H9 (cell line): ENCODE measurements at regions not wholly inside any gene's neighbourhood (a gene's known extent, or its start where the extent isn't known, plus 50 kb on each side); places are given as distances from the start of the nearest gene placed in this dataset.

Experiments used
- DNase-seq: peaks from one replicate; pipeline ENCODE4 v3.0.0-alpha.2; 2017
- H2AFZ ChIP-seq: one replicate; pipeline ENCODE4 v1.6.1; 2013; ENCODE audit warnings: mild to moderate bottlenecking, low read length, control low read depth, moderate library complexity
- H2AK5ac ChIP-seq: 2 replicates; pipeline ENCODE4 v1.6.1; 2013; ENCODE audit warnings: low read length, control low read depth, mixed read lengths; ENCODE audit not compliant: insufficient read length
- H2BK120ac ChIP-seq: one replicate; pipeline ENCODE4 v1.6.1; 2013; ENCODE audit warnings: low read depth, mild to moderate bottlenecking, low read length, control low read depth, inconsistent platforms; ENCODE audit not compliant: poor library complexity, severe bottlenecking
- H2BK12ac ChIP-seq: 2 replicates; pipeline ENCODE4 v1.6.1; 2013; ENCODE audit warnings: low read length, control low read depth, mixed read lengths, low read depth; ENCODE audit not compliant: insufficient read length
- H2BK15ac ChIP-seq: 2 replicates; pipeline ENCODE4 v1.6.1; 2013; ENCODE audit warnings: low read depth, low read length, control low read depth
- H2BK20ac ChIP-seq: one replicate; pipeline ENCODE4 v1.6.1; 2013; ENCODE audit warnings: low read depth, mild to moderate bottlenecking, low read length, control low read depth, inconsistent platforms; ENCODE audit not compliant: poor library complexity, severe bottlenecking
- H2BK5ac ChIP-seq: 2 replicates; pipeline ENCODE4 v1.6.1; 2013; ENCODE audit warnings: low read length, control low read depth, mixed read lengths; ENCODE audit not compliant: insufficient read length
- H3K14ac ChIP-seq: 2 replicates; pipeline ENCODE4 v1.6.1; 2013; ENCODE audit warnings: low read length, control low read depth; ENCODE audit not compliant: insufficient read depth
- H3K18ac ChIP-seq: 2 replicates; pipeline ENCODE4 v1.6.1; 2013; ENCODE audit warnings: low read depth, mild to moderate bottlenecking, mixed read lengths, low read length, control low read depth; ENCODE audit not compliant: insufficient read length
- H3K23ac ChIP-seq: 2 replicates; pipeline ENCODE4 v1.6.1; 2013; ENCODE audit warnings: low read length, control low read depth, mixed read lengths, low read depth; ENCODE audit not compliant: insufficient read length
- H3K23me2 ChIP-seq: 2 replicates; pipeline ENCODE4 v1.6.1; 2013; ENCODE audit warnings: low read depth, mild to moderate bottlenecking, mixed read lengths, low read length, control low read depth; ENCODE audit not compliant: insufficient read length, poor library complexity, severe bottlenecking
- H3K27ac ChIP-seq: 2 replicates; pipeline ENCODE4 v1.5.1; 2013; ENCODE audit warnings: low read length, control low read depth, mixed read lengths, low read depth; ENCODE audit not compliant: insufficient read length
- H3K27me3 ChIP-seq: 2 replicates; pipeline ENCODE4 v1.6.1; 2013; ENCODE audit warnings: low read length, control low read depth, inconsistent platforms; ENCODE audit not compliant: insufficient read depth
- H3K4ac ChIP-seq: 2 replicates; pipeline ENCODE4 v1.6.1; 2013; ENCODE audit warnings: low read depth, mild to moderate bottlenecking, control low read depth, inconsistent platforms, low read length, moderate library complexity
- H3K4me1 ChIP-seq: 2 replicates; pipeline ENCODE4 v1.6.1; 2013; ENCODE audit warnings: low read length, control low read depth, inconsistent platforms; ENCODE audit not compliant: insufficient read depth
- H3K4me2 ChIP-seq: 2 replicates; pipeline ENCODE4 v1.6.1; 2013; ENCODE audit warnings: low read length, control low read depth, mixed read lengths; ENCODE audit not compliant: insufficient read length, insufficient read depth
- H3K56ac ChIP-seq: 2 replicates; pipeline ENCODE4 v1.6.1; 2013; ENCODE audit warnings: low read depth, mild to moderate bottlenecking, mixed read lengths, low read length, control low read depth; ENCODE audit not compliant: insufficient read length
- H3K79me1 ChIP-seq: 2 replicates; pipeline ENCODE4 v1.6.1; 2013; ENCODE audit warnings: low read depth, mild to moderate bottlenecking, moderate library complexity, low read length, control low read depth, inconsistent platforms; ENCODE audit not compliant: insufficient read depth, poor library complexity, severe bottlenecking
- H3K79me2 ChIP-seq: 2 replicates; pipeline ENCODE4 v1.6.1; 2013; ENCODE audit warnings: low read length, control low read depth, inconsistent platforms; ENCODE audit not compliant: insufficient read depth
- H3K9ac ChIP-seq: 2 replicates; pipeline ENCODE4 v1.6.1; 2013; ENCODE audit warnings: low read length, control low read depth, mixed read lengths; ENCODE audit not compliant: insufficient read length; ENCODE audit errors: extremely low read depth
- H3K9me3 ChIP-seq: one replicate; pipeline ENCODE4 v1.6.1; 2013; ENCODE audit warnings: low read depth, low read length, inconsistent platforms; ENCODE audit not compliant: control insufficient read depth
- H3T11ph ChIP-seq: one replicate; pipeline ENCODE4 v1.6.1; 2013; ENCODE audit warnings: mild to moderate bottlenecking, low read length, control low read depth, inconsistent platforms
- H4K20me1 ChIP-seq: one replicate; pipeline ENCODE4 v1.6.1; 2013; ENCODE audit not compliant: control insufficient read depth, insufficient read length, insufficient read depth
- H4K5ac ChIP-seq: 2 replicates; pipeline ENCODE4 v1.6.1; 2013; ENCODE audit warnings: low read depth, mild to moderate bottlenecking, mixed read lengths, low read length, control low read depth; ENCODE audit not compliant: insufficient read length
- H4K8ac ChIP-seq: replicated peaks from 2 replicates; pipeline ENCODE4 v1.6.1; 2013; ENCODE audit warnings: low read length, control low read depth, mixed read lengths, low read depth; ENCODE audit not compliant: insufficient read length
- H4K91ac ChIP-seq: 2 replicates; pipeline ENCODE4 v1.6.1; 2013; ENCODE audit warnings: low read depth, mild to moderate bottlenecking, moderate library complexity, mixed read lengths, low read length, control low read depth; ENCODE audit not compliant: insufficient read length
- H3K27ac Mint-ChIP-seq, 3 experiments: 2 replicates in 2 of 3; 3 replicates in 1 of 3; pipeline ENCODE4 v1.8.0; 2020 to 2021; ENCODE audit warnings: mixed read lengths in 3 of 3, mild to moderate bottlenecking in 1 of 3, moderate library complexity in 1 of 3
- H3K27me3 Mint-ChIP-seq: 2 replicates; pipeline ENCODE4 v1.8.0; 2021; ENCODE audit warnings: low read depth, mild to moderate bottlenecking, moderate library complexity, mixed read lengths
- H3K36me3 Mint-ChIP-seq, 3 experiments: 2 replicates in 2 of 3; 3 replicates in 1 of 3; pipeline ENCODE4 v1.8.0; 2020 to 2021; ENCODE audit warnings: low read depth in 3 of 3, mixed read lengths in 3 of 3; ENCODE audit not compliant: insufficient read depth in 1 of 3
- H3K4me1 Mint-ChIP-seq, 2 experiments: 2 replicates each; pipeline ENCODE4 v1.8.0; 2020; ENCODE audit warnings: mixed read lengths in 2 of 2
- H3K4me3 Mint-ChIP-seq, 2 experiments: 2 replicates in 1 of 2; 3 replicates in 1 of 2; pipeline ENCODE4 v1.8.0; 2020 to 2021; ENCODE audit warnings: mild to moderate bottlenecking in 2 of 2, mixed read lengths in 2 of 2, moderate library complexity in 1 of 2
- H3K9me3 Mint-ChIP-seq, 2 experiments: 2 replicates in 1 of 2; 3 replicates in 1 of 2; pipeline ENCODE4 v1.8.0; 2020; ENCODE audit warnings: mild to moderate bottlenecking in 2 of 2, mixed read lengths in 2 of 2, moderate library complexity in 1 of 2
- WGBS: extraction: QIAGEN DNeasy Blood & Tissue Kit; methylation state at CpG from one replicate; pipeline ENCODE4 v1.1.7; 2013; ENCODE audit warnings: missing lambda C conversion rate, low lambda C conversion rate, mixed read lengths; ENCODE audit not compliant: insufficient read length; ENCODE audit errors: extremely low coverage; 5-methylcytosine and 5-hydroxymethylcytosine counted together
- TF ChIP-seq, protein P1 (sequence below): fragments of 200-600 bp; sonication (generic); conservative IDR thresholded peaks from 3 replicates; pipeline ENCODE4 v1.8.0; 2021; ENCODE audit warnings: antibody characterized with exemption, mild to moderate bottlenecking

DNA sequence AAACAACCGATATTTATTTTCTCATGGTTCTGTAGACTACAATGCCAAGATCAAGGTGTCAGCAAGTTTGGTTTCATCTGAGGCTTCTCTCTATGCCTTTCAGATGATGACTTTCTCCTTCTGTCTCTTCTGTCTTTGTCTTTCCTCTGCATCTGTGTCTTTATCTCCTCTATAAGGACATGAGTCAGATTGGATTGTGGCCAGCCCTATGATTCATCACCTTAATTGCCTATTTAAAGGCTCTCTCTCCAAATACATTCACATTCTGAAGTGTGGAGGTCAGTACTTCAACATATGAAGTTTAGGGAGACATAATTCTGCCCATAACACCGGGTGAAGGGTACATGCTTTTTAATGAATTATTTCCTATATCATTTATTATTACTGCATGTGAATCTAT lies 71.2 kb upstream of the CNTNAP5 start:
- peaks cover 0 to 3% (median 0%) of the 10 kb centered on the region in 3 experiments; a peak in 1 of 7 replicates for H3K36me3 Mint-ChIP-seq
- H4K20me1 ChIP-seq, result no peaks in the 10 kb centered on the region
- no peak overlapping the region for H3K14ac ChIP-seq
- TF ChIP-seq, protein P1, sequence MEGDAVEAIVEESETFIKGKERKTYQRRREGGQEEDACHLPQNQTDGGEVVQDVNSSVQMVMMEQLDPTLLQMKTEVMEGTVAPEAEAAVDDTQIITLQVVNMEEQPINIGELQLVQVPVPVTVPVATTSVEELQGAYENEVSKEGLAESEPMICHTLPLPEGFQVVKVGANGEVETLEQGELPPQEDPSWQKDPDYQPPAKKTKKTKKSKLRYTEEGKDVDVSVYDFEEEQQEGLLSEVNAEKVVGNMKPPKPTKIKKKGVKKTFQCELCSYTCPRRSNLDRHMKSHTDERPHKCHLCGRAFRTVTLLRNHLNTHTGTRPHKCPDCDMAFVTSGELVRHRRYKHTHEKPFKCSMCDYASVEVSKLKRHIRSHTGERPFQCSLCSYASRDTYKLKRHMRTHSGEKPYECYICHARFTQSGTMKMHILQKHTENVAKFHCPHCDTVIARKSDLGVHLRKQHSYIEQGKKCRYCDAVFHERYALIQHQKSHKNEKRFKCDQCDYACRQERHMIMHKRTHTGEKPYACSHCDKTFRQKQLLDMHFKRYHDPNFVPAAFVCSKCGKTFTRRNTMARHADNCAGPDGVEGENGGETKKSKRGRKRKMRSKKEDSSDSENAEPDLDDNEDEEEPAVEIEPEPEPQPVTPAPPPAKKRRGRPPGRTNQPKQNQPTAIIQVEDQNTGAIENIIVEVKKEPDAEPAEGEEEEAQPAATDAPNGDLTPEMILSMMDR, result no peak
- no peak overlapping the region for H3K18ac ChIP-seq
- no peaks in the 10 kb centered on the region for H3K79me2 ChIP-seq
- no peak overlapping the region for H3K27ac Mint-ChIP-seq
- no CpG with 5 or more reads among the region's 2 CpGs for WGBS
- no peaks in the 10 kb centered on the region for H3K4me1 ChIP-seq
- H2BK20ac ChIP-seq, result no peak overlapping the region
- no peaks in the 10 kb centered on the region for H3K23me2 ChIP-seq
- peaks cover 0 to 6% of the 10 kb centered on the region in 2 experiments; a peak in 2 of 5 replicates for H3K9me3 Mint-ChIP-seq
- H3T11ph ChIP-seq, result no peak overlapping the region
- no peak overlapping the region for H4K5ac ChIP-seq
- peaks cover 0 to 3% of the 10 kb centered on the region in 2 experiments; a peak in 1 of 4 replicates for H3K4me1 Mint-ChIP-seq
- no peak overlapping the region for H2BK15ac ChIP-seq
- no peak overlapping the region for H4K91ac ChIP-seq
- no peak overlapping the region for H3K4ac ChIP-seq
- H2AK5ac ChIP-seq, result no peak overlapping the region
- no peaks in the 10 kb centered on the region for H3K9me3 ChIP-seq
- H3K4me2 ChIP-seq, result no peak overlapping the region
- no peak overlapping the region for H3K27ac ChIP-seq
- no peak overlapping the region for H2BK120ac ChIP-seq
- no peak overlapping the region for H4K8ac ChIP-seq
- H2BK5ac ChIP-seq, result no peak overlapping the region
- no peak overlapping the region for H3K4me3 Mint-ChIP-seq
- H3K27me3 Mint-ChIP-seq, result no peaks in the 10 kb centered on the region
- H2BK12ac ChIP-seq, result no peak overlapping the region
- no peak overlapping the region for H3K56ac ChIP-seq
- no peak for DNase-seq
- no peaks in the 10 kb centered on the region for H3K27me3 ChIP-seq
- H3K23ac ChIP-seq, result no peak overlapping the region
- H3K79me1 ChIP-seq, result no peaks in the 10 kb centered on the region
- H3K9ac ChIP-seq, result no peak overlapping the region
- no peak overlapping the region for H2AFZ ChIP-seq
